HEK293T (cell line): ENCODE measurements at regions not wholly inside any gene's neighbourhood (a gene's known extent, or its start where the extent isn't known, plus 50 kb on each side); places are given as distances from the start of the nearest gene placed in this dataset.

Source experiments
- ELF4 ChIP-seq: fragments of 450-650 bp; IDR thresholded peaks from 2 replicates; pipeline ENCODE4 v1.6.1; 2017; ENCODE audit warnings: antibody characterized with exemption
- SP1 ChIP-seq: fragments of 450-650 bp; IDR thresholded peaks from 2 replicates; pipeline ENCODE4 v1.6.1; 2017
- TARDBP ChIP-seq: fragments of 450-650 bp; IDR thresholded peaks from 2 replicates; pipeline ENCODE4 v1.6.1; 2016
- ZNF384 ChIP-seq: fragments of 450-650 bp; IDR thresholded peaks from 2 replicates; pipeline ENCODE4 v1.6.1; 2016

DNA sequence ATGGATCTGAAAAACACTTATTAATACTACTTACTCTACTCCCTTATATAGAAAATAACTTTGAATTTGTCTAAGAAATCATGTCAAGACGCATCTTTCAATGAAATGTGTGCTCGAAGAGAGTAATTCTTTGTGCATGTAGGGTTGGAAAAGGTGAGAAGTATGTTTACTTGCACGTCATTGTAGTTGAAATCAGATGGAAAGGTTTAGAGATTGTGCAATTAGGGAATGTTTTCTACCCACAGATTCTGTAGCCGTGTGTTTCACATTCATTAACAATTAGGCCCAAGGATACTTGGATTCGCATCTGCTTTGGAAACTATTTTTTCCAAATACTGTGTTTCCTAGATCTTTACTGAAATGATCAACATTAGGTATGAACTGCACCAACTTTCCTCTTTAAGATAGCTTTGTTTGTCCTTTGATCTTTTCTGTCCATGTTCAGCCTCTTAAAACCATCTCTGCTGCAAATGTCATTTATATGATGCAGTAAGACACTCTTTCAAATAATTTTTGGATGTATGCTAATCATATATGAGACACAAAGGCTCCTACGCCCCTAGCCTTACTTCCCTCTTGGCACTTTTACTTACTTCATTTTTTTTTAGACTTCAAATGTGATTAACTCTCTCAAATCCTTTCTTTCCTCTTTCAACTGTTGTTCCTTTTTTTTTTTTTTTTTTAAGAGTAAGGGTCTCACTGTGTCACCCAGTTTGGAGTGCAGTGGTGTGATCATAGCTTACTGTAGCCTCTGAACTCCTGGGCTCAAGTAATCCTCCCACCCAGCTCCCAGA lies 58.0 kb upstream of the PSMA6 start:
- TF ChIP-seq SP1 (no peak), ZNF384 (no peak), ELF4 (no peak), TARDBP (no peak)
